Lower leg skin (tissue), 3 donors: ENCODE measurements at regions not wholly inside any gene's neighbourhood (a gene's known extent, or its start where the extent isn't known, plus 50 kb on each side); places are given as distances from the start of the nearest gene placed in this dataset.

Experiments
- CTCF ChIP-seq, 3 donors: fragments of 450-650 bp; IDR thresholded peaks; one replicate each; pipeline ENCODE4 v1.5.1; 2016; ENCODE audit warnings: antibody characterized with exemption in 3 of 3, mild to moderate bottlenecking in 3 of 3, moderate library complexity in 2 of 3
- POLR2A ChIP-seq, 2 donors: fragments of 450-650 bp; IDR thresholded peaks; one replicate each; pipeline ENCODE4 v1.6.1; 2016 to 2017; ENCODE audit warnings: antibody characterized with exemption in 2 of 2, mild to moderate bottlenecking in 1 of 2, moderate library complexity in 1 of 2

DNA sequence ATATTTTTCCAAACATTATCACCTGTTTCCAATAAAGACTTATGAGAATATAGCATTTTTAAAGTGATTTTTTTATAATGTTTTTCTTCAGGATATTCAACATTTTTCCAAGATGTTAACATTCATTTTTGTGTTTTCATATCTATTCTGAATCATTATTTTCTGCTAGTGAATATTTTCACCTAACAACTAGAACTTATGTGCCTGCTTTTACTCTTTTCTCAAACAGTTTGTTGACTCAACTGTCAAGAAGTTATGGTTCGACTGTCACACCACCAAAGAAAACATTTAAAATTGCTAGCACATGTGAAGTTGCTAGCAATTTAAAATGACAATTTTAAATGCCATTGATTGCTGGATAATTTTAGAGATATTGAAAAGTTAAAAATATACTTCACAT is 343.3 kb upstream of the CDH9 start:
- no peak for TF ChIP-seq CTCF (IDR thresholded peaks at IDR 0.05)
- no peak for TF ChIP-seq POLR2A (IDR thresholded peaks at IDR 0.05)
